ENCODE measurements at regions not wholly inside any gene's neighbourhood (a gene's known extent, or its start where the extent isn't known, plus 50 kb on each side); places are given as distances from the start of the nearest gene placed in this dataset.

DNA sequence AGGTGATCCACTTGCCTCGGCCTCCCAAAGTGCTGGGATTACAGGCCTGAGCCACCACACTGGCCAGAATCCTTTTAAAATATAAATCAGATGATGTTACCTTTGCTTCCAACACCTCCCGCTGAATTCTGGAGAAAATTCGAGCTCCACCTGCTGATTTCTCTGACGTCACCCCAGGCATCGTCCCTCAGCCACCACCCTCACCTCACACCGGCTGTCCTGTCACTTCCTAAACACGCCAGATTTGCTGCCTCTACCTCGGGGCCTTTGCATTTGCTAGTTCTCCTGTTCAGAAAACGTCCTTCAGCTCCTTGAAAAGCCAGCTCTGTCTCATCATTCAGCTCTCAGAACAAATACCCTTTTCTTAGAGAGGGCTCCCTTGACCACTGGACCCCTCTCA, 57.9 kb downstream of the FBXO2 start:
- no peak for DNase-seq

- DNase-seq, result no peak
These were observed 58.9 kb downstream of the FBXO2 start for GRCh38 chr1:11595285-11595684.

DNA sequence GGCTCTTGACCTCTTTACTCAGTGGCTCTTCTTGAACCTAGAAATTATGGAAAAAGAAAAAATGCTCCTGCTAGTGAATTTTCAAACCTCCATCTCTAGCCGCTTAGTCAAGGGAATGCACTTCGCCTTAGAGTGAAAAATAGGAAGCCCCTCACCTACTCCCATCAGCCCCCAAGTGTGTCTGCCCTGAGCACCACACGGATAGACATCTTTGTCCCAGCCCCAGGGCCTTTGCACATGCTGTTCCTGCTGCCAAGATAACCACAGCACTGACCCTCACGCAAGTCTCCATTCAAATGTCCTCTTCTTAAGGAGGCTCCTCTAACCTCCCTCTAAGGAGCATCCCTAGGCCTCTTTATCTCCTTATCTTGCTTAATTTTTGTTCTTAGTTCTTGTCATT, 59.6 kb downstream of the FBXO2 start:
- DNase-seq, result no peak

- DNase-seq, result no peak
These were observed 60.0 kb downstream of the FBXO2 start for GRCh38 chr1:11594222-11594621.

GRCh38 chr1:11592752-11593151, 61.5 kb downstream of the FBXO2 start:
- DNase-seq, result peak; percentile 87

DNA sequence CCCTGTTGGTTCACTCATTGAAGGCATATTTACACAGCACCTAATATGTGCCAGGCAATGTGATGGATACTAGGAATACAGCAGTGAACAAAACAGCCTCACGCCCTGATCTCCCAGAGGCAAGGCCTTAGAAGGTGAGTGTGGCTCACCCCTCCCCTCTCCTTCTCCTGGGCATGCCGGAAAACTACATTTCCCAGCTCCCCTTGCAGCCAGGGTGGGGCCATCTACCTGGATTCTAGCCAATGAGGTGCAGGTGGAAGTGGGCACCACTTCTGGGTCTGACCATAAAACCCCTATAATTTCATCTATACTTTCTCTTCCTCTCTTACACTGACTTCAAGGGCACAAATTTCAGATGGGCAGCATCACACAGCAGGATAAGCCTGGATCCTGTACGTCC, 63.8 kb downstream of the FBXO2 start:
- DNase-seq, result no peak

All from NCI-H2171 treated with DMSO at 0.1 percent for 48 hours (cell line).